ENCODE measurements at regions not wholly inside any gene's neighbourhood (a gene's known extent, or its start where the extent isn't known, plus 50 kb on each side); places are given as distances from the start of the nearest gene placed in this dataset.
A peak's percentile ranks its signal among the peaks of the same experiment; 100 is the strongest.
"Not testable (repeated sequence)": the region's sequence is repeated elsewhere in the genome, so short reads cannot be mapped to it uniquely, and the experiment has no call there.

- no peak for TF ChIP-seq CTCF (IDR thresholded peaks at IDR 0.05; ENCODE audit: unreplicated experiment)
- Mint-ChIP-seq H3K27me3 (no peaks in the 10 kb centered on the region), H3K4me1 (ENCODE audit: low read depth) (peaks cover 6% of the 10 kb centered on the region), H3K36me3 (ENCODE audit: insufficient read depth) (peaks cover 4% of the 10 kb centered on the region), H3K9me3 (ENCODE audit: low read depth) (peaks cover 5% of the 10 kb centered on the region), H3K4me3 (ENCODE audit: low read depth) (no peak overlapping the region), H3K27ac (no peak overlapping the region)
- no peak for DNase-seq (ENCODE audit: low spot score, unreplicated experiment)
Measured at GRCh38 chr6:27002447-27002846, 245.1 kb upstream of the PRSS16 start.

- H3K4me3 Mint-ChIP-seq (ENCODE audit: low read depth) = no peak overlapping the region
- H3K4me1 Mint-ChIP-seq (ENCODE audit: low read depth) = no peaks in the 10 kb centered on the region
- DNase-seq (ENCODE audit: low spot score, unreplicated experiment) = no peak
- no peak for TF ChIP-seq CTCF (IDR thresholded peaks at IDR 0.05; ENCODE audit: unreplicated experiment)
- no peak overlapping the region for H3K27ac Mint-ChIP-seq
- peaks cover 23% of the 10 kb centered on the region for H3K36me3 Mint-ChIP-seq (ENCODE audit: insufficient read depth)
- no peaks in the 10 kb centered on the region for H3K27me3 Mint-ChIP-seq
- H3K9me3 Mint-ChIP-seq (ENCODE audit: low read depth) = peaks cover 21% of the 10 kb centered on the region
Measured at GRCh38 chr6:27007020-27007419, 240.5 kb upstream of the PRSS16 start.

- Mint-ChIP-seq H3K9me3 (ENCODE audit: low read depth) (peaks cover 27% of the 10 kb centered on the region), H3K36me3 (ENCODE audit: insufficient read depth) (peaks cover 30% of the 10 kb centered on the region)
- H3K4me1 Mint-ChIP-seq (ENCODE audit: low read depth); H3K27ac Mint-ChIP-seq; DNase-seq (ENCODE audit: low spot score, unreplicated experiment); H3K27me3 Mint-ChIP-seq; H3K4me3 Mint-ChIP-seq (ENCODE audit: low read depth): not testable (repeated sequence)
Measured at GRCh38 chr6:27008613-27009012, 238.9 kb upstream of the PRSS16 start.

GRCh38 chr6:27014053-27014452, 233.4 kb upstream of the PRSS16 start:
- peaks cover 12% of the 10 kb centered on the region for H3K4me1 Mint-ChIP-seq (ENCODE audit: low read depth)
- not testable (repeated sequence) for DNase-seq (ENCODE audit: low spot score, unreplicated experiment); H3K27me3 Mint-ChIP-seq; H3K27ac Mint-ChIP-seq; H3K4me3 Mint-ChIP-seq (ENCODE audit: low read depth)
- H3K36me3 Mint-ChIP-seq (ENCODE audit: insufficient read depth) = peaks cover 44% of the 10 kb centered on the region
- H3K9me3 Mint-ChIP-seq (ENCODE audit: low read depth) = peaks cover 41% of the 10 kb centered on the region

- Mint-ChIP-seq H3K27ac (no peak overlapping the region), H3K36me3 (ENCODE audit: insufficient read depth) (peaks cover 30% of the 10 kb centered on the region), H3K4me3 (ENCODE audit: low read depth) (no peak overlapping the region), H3K27me3 (no peaks in the 10 kb centered on the region), H3K4me1 (ENCODE audit: low read depth) (peaks cover 16% of the 10 kb centered on the region), H3K9me3 (ENCODE audit: low read depth) (peaks cover 25% of the 10 kb centered on the region)
- DNase-seq (ENCODE audit: low spot score, unreplicated experiment) = no peak
- TF ChIP-seq CTCF (IDR thresholded peaks at IDR 0.05; ENCODE audit: unreplicated experiment) = no peak
Measured at GRCh38 chr6:27016689-27017088, 230.8 kb upstream of the PRSS16 start.

GRCh38 chr6:27018401-27018800, 229.1 kb upstream of the PRSS16 start:
- Mint-ChIP-seq H3K4me1 (ENCODE audit: low read depth) (peaks cover 16% of the 10 kb centered on the region), H3K36me3 (ENCODE audit: insufficient read depth) (peaks cover 24% of the 10 kb centered on the region), H3K9me3 (ENCODE audit: low read depth) (peaks cover 19% of the 10 kb centered on the region), H3K4me3 (ENCODE audit: low read depth) (peak overlapping the region; percentile 93), H3K27ac (peak overlapping the region; percentile 62)
- H3K27me3 Mint-ChIP-seq; DNase-seq (ENCODE audit: low spot score, unreplicated experiment): not testable (repeated sequence)

- Mint-ChIP-seq H3K9me3 (ENCODE audit: low read depth) (peaks cover 14% of the 10 kb centered on the region), H3K4me3 (ENCODE audit: low read depth) (peak overlapping the region; percentile 93)
- TF ChIP-seq CTCF (IDR thresholded peaks at IDR 0.05; ENCODE audit: unreplicated experiment) = no peak
Measured at GRCh38 chr6:27019651-27020552, 227.6 kb upstream of the PRSS16 start.

More at GRCh38 chr6:27019651-27020552, 227.6 kb upstream of the PRSS16 start:
- DNase-seq (ENCODE audit: low spot score, unreplicated experiment) = peak; percentile 73
- Mint-ChIP-seq H3K36me3 (ENCODE audit: insufficient read depth) (peaks cover 22% of the 10 kb centered on the region), H3K27ac (peak overlapping the region; percentile 99), H3K27me3 (no peaks in the 10 kb centered on the region), H3K4me1 (ENCODE audit: low read depth) (peaks cover 15% of the 10 kb centered on the region)

All from progenitor cell of endocrine pancreas (in vitro differentiated cells).